ENCODE measurements at regions not wholly inside any gene's neighbourhood (a gene's known extent, or its start where the extent isn't known, plus 50 kb on each side); places are given as distances from the start of the nearest gene placed in this dataset.

DNA sequence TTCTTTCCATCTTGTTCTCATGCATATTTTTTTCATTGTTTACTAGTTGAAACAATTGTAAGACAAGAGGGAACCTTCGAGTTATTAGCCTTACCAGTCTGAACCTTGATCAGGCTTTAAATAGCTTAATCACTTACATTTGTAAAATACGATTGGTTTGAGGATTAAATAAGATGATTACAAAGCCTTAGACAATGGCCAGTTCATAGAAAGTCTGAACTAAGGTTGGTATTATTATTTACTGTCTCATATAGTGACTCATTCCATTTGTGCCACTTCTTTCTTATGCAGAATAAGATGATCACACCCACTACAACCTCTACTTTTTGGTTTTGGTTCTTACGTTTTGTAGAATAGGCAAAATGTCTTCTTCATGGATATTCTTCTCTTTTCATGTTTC, 94.1 kb downstream of the RPE65 start:
- no peak for DNase-seq
- Mint-ChIP-seq H3K4me3 (no peak overlapping the region), H3K4me1 (no peaks in the 10 kb centered on the region), H3K9me3 (peaks cover 0 to 8% (median 1%) of the 10 kb centered on the region in 6 donors), H3K36me3 (no peaks in the 10 kb centered on the region), H3K27ac (no peak overlapping the region), H3K27me3 (ENCODE audit: low read depth in 3 of 3) (peaks cover 0 to 2% (median 0%) of the 10 kb centered on the region in 3 donors)

DNA sequence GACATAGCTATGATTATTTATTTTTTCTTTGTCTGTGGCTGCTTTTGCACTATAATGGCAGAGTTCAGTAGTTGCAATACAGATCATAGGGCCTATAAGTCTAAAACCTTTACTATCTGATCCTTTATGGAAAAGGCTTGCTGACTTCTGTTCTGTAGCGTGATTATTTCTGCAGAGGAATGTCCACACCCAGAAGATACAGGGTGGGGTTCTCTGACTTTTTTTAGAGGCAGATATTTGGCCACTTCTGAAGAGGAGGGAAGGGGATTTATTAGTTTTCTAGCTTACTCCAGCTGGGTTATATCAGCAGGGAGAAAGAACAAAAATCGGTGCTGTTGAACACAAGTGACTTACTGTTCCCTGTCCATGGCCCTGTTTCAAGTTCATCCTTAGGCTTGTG, 97.6 kb downstream of the RPE65 start:
- H3K4me1 Mint-ChIP-seq: peaks cover 0 to 1% of the 10 kb centered on the region in 2 donors
- H3K9me3 Mint-ChIP-seq: peaks cover 0 to 10% (median 1%) of the 10 kb centered on the region in 6 donors
- no peak overlapping the region for H3K4me3 Mint-ChIP-seq
- no peak for DNase-seq
- H3K36me3 Mint-ChIP-seq: no peaks in the 10 kb centered on the region
- no peak overlapping the region for H3K27ac Mint-ChIP-seq
- peaks cover 0 to 2% (median 2%) of the 10 kb centered on the region in 3 donors for H3K27me3 Mint-ChIP-seq (ENCODE audit: low read depth in 3 of 3)

DNA sequence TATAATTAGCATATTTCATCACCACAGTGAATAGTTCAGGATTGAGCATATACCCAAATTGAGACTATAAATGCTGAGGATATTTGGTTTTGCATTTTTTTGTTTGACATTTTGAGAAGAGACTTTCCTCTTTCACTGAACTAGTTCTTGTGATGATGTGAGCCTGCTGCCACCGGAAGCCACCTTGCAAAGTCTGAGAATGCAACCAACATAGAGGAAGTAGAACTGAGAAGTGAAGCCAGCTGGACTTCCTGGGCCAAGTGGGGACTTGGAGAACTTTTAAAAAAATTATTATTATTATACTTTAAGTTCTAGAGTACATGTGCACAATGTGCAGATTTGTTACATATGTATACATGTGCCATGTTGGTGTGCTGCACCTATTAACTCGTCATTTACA, 102.3 kb downstream of the RPE65 start:
- Mint-ChIP-seq H3K27ac (no peak overlapping the region), H3K9me3 (peaks cover 0 to 10% (median under 1%) of the 10 kb centered on the region in 6 donors), H3K4me3 (no peak overlapping the region), H3K27me3 (ENCODE audit: low read depth in 3 of 3) (peaks cover 0 to 2% (median 0%) of the 10 kb centered on the region in 3 donors), H3K4me1 (peaks cover 0 to 2% of the 10 kb centered on the region in 2 donors), H3K36me3 (no peaks in the 10 kb centered on the region)
- DNase-seq: no peak

DNA sequence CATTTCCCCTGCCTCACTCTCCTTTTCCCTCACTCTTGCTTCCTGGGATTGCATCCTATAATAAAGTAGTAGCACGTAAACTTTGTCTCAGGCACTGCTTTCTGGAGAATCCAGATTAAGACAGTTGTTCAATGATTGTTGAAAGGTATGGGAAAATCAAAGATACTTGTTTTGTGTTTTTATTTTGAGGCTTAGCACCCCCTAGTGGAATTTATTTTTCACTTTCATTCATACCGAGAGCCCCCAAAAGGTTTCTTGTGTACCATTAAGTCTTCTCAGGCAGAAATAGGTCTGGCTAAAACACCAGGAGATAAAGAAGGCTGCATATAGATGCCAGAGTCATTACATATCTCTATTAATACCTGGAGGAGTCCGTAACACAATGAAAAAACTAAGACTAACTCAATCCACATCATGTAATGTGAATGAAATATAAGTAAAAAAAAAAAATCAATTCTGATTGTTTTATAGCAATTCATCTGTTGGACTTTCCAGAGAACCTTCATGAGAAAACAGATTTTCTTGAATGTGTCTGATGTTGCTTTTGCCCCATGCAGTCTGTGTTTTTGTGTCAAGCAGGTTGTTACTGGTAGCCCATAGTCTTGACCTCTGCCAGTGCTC, 103.5 kb downstream of the RPE65 start:
- Mint-ChIP-seq H3K4me3 (no peak overlapping the region), H3K27me3 (ENCODE audit: low read depth in 3 of 3) (peaks cover 0 to 2% (median 0%) of the 10 kb centered on the region in 3 donors), H3K36me3 (no peaks in the 10 kb centered on the region), H3K4me1 (peaks cover 0 to 2% of the 10 kb centered on the region in 2 donors), H3K9me3 (peaks cover 0 to 6% (median 1%) of the 10 kb centered on the region in 6 donors), H3K27ac (no peak overlapping the region)
- DNase-seq: no peak

DNA sequence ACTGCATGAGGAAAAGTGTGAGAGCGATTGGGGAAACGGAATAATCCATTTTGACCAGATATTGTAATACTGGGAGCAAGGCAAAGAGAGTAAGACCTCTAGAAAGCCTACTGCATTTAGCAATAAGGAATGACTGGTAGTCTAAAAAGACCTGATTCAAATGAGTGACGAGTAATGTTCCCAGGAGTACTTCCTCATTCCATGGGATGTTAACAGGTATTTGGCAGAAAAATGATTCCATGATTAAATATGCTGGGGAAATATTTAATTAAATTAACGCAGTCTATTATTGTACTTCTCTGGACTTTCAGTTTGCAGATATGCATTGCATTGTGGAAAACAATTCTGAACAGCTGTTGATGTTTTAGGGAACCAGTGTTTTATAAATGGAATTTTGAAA, 105.5 kb downstream of the RPE65 start:
- Mint-ChIP-seq H3K27me3 (ENCODE audit: low read depth in 3 of 3) (no peaks in the 10 kb centered on the region), H3K9me3 (peaks cover 0 to 4% (median 1%) of the 10 kb centered on the region in 6 donors), H3K27ac (no peak overlapping the region), H3K4me1 (peaks cover 0 to 2% of the 10 kb centered on the region in 2 donors), H3K4me3 (no peak overlapping the region), H3K36me3 (no peaks in the 10 kb centered on the region)
- no peak for DNase-seq

DNA sequence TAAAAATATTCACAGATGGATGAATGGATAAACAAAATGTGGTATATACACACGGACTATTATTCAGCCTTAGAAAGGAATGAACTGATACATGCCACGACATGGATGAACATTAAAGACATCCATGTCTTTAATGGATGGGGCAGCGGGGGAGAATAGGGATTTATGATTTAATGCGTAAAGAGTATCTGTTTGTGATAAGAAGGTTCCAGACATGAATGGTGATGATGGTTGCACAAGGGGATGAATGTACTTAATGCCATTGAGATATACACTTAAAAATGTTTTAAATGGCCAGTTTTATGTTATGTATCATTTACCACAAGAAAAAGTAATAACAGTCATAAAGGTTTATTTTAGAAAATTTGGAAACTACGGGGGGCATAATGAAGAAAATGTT, 108.6 kb upstream of the WLS start:
- DNase-seq: no peak
- Mint-ChIP-seq H3K36me3 (no peaks in the 10 kb centered on the region), H3K27ac (no peak overlapping the region), H3K4me1 (no peaks in the 10 kb centered on the region), H3K9me3 (peaks cover 0 to 2% (median 0%) of the 10 kb centered on the region in 6 donors), H3K27me3 (ENCODE audit: low read depth in 3 of 3) (no peaks in the 10 kb centered on the region), H3K4me3 (no peak overlapping the region)

DNA sequence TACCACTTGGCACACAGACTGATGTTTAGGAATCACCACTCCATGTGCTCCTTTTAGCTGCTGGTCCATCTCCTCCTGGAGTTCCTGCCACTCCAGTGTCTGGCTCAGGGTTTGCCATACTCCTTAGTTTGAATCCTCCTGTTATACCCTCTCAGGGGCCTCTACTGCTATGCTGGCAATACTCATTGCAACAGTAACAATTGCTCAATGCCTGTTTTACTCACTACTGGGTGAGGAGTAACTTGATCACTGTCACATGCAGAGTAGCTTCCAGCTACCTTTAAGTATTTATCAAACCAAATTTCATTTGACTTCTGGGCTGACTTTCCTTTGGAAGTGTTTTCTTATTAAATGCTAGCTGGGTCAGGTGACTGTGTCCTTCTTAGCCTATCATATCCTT, 107.2 kb upstream of the WLS start:
- Mint-ChIP-seq H3K4me3 (no peak overlapping the region), H3K9me3 (peaks cover 0 to 2% (median 0%) of the 10 kb centered on the region in 6 donors), H3K4me1 (no peaks in the 10 kb centered on the region), H3K27me3 (ENCODE audit: low read depth in 3 of 3) (no peaks in the 10 kb centered on the region), H3K36me3 (no peaks in the 10 kb centered on the region), H3K27ac (no peak overlapping the region)
- DNase-seq: no peak

DNA sequence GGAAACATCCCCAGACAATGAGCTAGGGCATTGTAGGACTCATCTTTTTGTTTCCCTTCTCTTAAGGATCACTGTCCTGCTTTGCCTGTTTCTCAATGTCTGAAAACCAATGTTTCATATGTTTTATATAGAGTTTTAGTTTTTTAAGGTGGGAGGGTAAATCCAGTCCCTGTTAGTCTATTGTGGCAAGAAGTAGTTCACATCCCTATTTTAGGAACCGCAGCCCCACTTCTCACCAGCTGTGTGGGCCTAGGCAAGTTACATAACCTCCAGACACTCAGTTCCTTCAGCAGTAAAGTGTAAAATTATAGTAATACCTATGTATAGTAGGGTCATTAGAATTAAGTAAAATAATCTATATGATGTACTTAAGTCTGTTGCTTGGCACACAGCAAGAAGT, 105.8 kb upstream of the WLS start:
- no peak for DNase-seq
- H3K4me1 Mint-ChIP-seq: no peaks in the 10 kb centered on the region
- no peaks in the 10 kb centered on the region for H3K27me3 Mint-ChIP-seq (ENCODE audit: low read depth in 3 of 3)
- H3K4me3 Mint-ChIP-seq: no peak overlapping the region
- H3K9me3 Mint-ChIP-seq: peaks cover 0 to 2% (median 0%) of the 10 kb centered on the region in 6 donors
- H3K36me3 Mint-ChIP-seq: no peaks in the 10 kb centered on the region
- no peak overlapping the region for H3K27ac Mint-ChIP-seq

DNA sequence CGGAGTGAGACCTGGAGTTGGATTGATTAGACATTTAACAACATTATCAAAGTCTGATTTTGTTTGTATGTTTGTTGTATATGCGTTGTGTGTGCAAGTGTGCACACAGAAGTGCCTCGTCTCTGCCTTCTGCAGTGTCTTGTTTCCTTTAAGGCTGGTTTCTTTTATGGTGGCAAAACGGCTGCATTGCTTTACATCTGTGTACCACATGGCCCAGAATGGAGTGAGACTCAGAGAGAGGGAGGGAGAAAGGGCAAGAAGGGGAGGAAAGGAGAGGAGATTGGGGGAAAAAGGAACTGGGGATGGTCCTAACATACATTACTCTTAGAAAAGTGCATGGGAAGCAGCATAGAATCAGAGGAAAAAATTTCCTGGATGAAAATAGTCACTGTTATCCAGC, 99.7 kb upstream of the WLS start:
- peaks cover 0 to 2% (median 0%) of the 10 kb centered on the region in 3 donors for H3K27me3 Mint-ChIP-seq (ENCODE audit: low read depth in 3 of 3)
- H3K9me3 Mint-ChIP-seq: peaks cover 0 to 2% (median 0%) of the 10 kb centered on the region in 6 donors
- no peak overlapping the region for H3K4me3 Mint-ChIP-seq
- no peaks in the 10 kb centered on the region for H3K36me3 Mint-ChIP-seq
- H3K27ac Mint-ChIP-seq: no peak overlapping the region
- no peaks in the 10 kb centered on the region for H3K4me1 Mint-ChIP-seq
- DNase-seq: no peak

DNA sequence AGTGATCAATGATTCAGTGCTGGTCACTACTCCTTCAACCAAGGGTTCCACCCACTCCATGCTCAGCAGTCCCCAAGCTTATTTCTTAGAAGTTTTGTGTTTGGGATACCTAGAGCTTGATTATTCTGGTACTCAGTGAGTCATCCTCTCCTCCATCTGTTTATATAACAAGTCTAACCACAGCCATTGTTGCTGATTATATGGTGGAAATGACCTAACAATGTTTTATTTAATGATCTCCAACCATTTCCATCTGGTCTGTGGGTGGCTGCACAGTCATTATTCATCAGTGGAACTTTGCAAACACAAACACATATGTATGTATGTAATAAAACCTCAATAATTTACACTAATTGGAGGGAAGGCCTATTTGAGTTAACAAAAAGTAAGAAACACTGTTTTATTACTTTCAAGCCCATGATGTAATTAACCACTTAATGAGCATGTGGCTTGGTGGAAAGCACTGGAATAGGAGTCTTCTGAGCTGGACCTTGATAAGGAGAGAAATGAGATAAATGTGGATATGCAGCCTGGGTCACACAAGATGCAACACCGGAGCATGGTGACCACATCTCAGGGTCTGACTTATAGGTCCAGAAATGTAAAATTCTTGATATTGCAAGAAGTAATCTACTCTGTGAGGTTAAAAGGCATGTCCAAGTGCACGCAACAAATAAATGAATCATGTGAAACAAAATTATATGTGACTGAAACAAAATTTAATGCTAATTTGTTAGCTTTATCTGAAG, 99.0 kb upstream of the WLS start:
- no peak for DNase-seq
- Mint-ChIP-seq H3K27me3 (ENCODE audit: low read depth in 3 of 3) (peaks cover 0 to 2% (median 0%) of the 10 kb centered on the region in 3 donors), H3K36me3 (no peaks in the 10 kb centered on the region), H3K27ac (no peak overlapping the region), H3K4me3 (no peak overlapping the region), H3K4me1 (no peaks in the 10 kb centered on the region), H3K9me3 (peaks cover 0 to 2% (median 0%) of the 10 kb centered on the region in 6 donors)

DNA sequence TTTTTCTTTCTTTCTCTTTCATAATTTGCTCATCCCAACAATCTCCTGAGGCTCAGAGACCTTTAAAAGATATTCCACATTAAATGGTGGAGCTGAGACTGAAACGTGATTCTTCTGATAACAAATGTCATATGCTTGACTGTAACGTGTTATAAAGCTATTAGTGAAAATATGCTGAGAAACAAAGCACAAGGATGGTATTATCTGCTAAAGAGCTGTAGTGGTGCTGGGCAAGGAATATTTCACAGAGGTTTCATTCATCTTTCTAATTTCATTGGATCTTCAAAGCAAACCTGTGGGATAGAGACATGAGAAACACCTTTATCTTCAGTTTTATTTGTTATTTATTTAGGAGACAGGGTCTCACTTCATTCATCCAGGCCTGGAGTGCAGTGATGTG, 98.1 kb upstream of the WLS start:
- Mint-ChIP-seq H3K36me3 (no peaks in the 10 kb centered on the region), H3K27me3 (ENCODE audit: low read depth in 3 of 3) (peaks cover 0 to 2% (median 0%) of the 10 kb centered on the region in 3 donors), H3K27ac (no peak overlapping the region), H3K4me3 (no peak overlapping the region), H3K9me3 (no peaks in the 10 kb centered on the region), H3K4me1 (no peaks in the 10 kb centered on the region)
- no peak for DNase-seq

DNA sequence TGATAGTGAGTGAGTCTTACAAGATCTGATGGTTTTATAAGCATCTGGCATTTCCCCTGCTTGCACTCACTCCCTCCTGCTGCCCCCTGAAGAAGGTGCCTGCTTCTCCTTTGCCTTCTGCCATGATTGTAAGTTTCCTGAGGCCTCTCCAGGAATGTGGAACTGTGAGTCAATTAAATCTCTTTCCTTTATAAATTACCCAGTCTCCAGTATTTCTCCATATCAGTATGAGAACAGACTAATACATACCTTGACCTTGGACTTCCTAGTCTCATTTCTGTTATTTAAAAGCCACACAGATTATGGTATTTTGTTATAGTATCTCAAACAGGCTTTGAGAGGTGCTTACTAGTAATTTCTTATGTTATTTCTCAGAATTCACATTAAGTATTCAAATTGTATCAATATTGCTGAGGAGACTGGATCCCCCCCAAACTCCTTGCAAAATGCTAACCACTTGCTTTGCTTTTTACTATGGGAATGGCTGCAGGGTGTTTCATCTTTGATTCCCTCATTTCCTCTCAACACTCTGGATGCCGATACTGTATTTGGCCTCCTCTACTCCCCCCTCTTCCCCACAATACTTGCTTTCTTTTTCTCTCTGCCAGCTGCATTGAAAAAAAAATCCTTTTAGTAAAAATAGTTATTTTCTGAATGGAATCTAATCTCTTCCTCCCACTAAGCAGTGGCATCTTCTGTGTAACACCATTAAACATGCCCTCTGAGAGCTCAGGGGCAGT, 96.9 kb upstream of the WLS start:
- H3K27ac Mint-ChIP-seq: no peak overlapping the region

DNA sequence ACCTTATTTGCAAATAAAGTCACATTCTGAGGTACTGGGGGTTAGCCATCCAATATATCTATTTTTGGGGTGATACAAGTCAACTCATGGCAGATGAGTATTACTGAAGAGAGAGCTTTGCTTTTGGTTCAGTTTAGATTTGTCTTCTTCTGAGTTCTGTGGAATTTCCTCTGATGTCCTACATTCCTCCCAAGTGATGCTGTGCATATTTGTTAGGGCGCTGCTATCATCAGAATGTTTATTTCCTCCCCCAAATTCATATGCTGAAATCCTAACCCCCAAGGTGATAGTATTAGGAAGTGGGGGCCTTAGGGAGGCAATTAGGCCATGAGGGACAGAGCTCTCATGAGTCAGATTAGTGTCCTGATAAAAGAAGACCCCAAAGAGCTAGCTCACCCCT, 96.2 kb upstream of the WLS start:
- peaks cover 0 to 3% (median 2%) of the 10 kb centered on the region in 3 donors for H3K27me3 Mint-ChIP-seq (ENCODE audit: low read depth in 3 of 3)
- H3K4me3 Mint-ChIP-seq: no peak overlapping the region
- H3K9me3 Mint-ChIP-seq: peaks cover 0 to 3% (median 0%) of the 10 kb centered on the region in 6 donors
- no peaks in the 10 kb centered on the region for H3K36me3 Mint-ChIP-seq
- no peak overlapping the region for H3K27ac Mint-ChIP-seq
- DNase-seq: no peak
- no peaks in the 10 kb centered on the region for H3K4me1 Mint-ChIP-seq

More for the DNA sequence above, 96.9 kb upstream of the WLS start:
- DNase-seq: no peak
- Mint-ChIP-seq H3K4me1 (no peaks in the 10 kb centered on the region), H3K27me3 (ENCODE audit: low read depth in 3 of 3) (peaks cover 0 to 3% (median 2%) of the 10 kb centered on the region in 3 donors), H3K4me3 (no peak overlapping the region), H3K36me3 (no peaks in the 10 kb centered on the region), H3K9me3 (peaks cover 0 to 3% (median 0%) of the 10 kb centered on the region in 6 donors)

DNA sequence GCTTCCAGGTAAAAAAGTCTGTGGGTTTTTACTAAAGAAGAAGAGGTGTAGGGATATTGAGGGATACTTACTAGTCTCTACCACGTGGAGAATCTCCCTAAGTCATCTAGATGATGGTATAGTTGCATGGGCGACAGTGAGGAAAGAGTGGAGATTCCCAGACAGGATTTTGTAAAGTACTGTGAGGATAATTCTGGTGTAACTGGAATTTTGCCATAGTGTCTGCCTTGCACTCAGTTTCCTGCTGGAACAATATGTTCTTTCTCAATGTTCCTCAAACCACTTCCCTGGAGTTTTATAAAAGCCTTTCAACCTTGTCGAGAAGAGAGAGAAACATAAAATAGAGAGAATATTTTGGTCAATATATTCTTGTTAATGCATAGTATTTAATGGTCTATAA, 95.1 kb upstream of the WLS start:
- Mint-ChIP-seq H3K9me3 (peaks cover 0 to 6% (median 0%) of the 10 kb centered on the region in 6 donors), H3K4me3 (no peak overlapping the region), H3K27ac (no peak overlapping the region), H3K4me1 (no peaks in the 10 kb centered on the region), H3K27me3 (ENCODE audit: low read depth in 3 of 3) (peaks cover 0 to 3% (median 2%) of the 10 kb centered on the region in 3 donors), H3K36me3 (no peaks in the 10 kb centered on the region)
- DNase-seq: no peak

Data from immature natural killer cell (primary cell).